Skin epidermis (tissue), 12 donors: ENCODE measurements at regions not wholly inside any gene's neighbourhood (a gene's known extent, or its start where the extent isn't known, plus 50 kb on each side); places are given as distances from the start of the nearest gene placed in this dataset.
A peak's percentile ranks its signal among the peaks of the same experiment; 100 is the strongest.

ENCODE experiments used
- H3K27ac ChIP-seq, 21 experiments: fragments of 200-600 bp; sonication (generic) in 11 of 21; one replicate each; pipeline ENCODE4 v1.5.0; 2020; ENCODE audit warnings: mild to moderate bottlenecking in 3 of 21, inconsistent platforms in 2 of 21, moderate library complexity in 2 of 21
- H3K4me3 ChIP-seq, 7 experiments: fragments of 200-600 bp; sonication (generic) in 2 of 7; one replicate each; pipeline ENCODE4 v1.5.0; 2020; ENCODE audit warnings: inconsistent platforms in 2 of 7, mild to moderate bottlenecking in 2 of 7, moderate library complexity in 1 of 7

- H3K27ac ChIP-seq: no peak overlapping the region
- H3K4me3 ChIP-seq: no peak overlapping the region
These were observed 587.0 kb upstream of the ADAMTS16 start for GRCh38 chr5:4553130-4553529.

GRCh38 chr5:4553978-4554377, 586.2 kb upstream of the ADAMTS16 start:
- no peak overlapping the region for H3K4me3 ChIP-seq
- no peak overlapping the region for H3K27ac ChIP-seq

GRCh38 chr5:4555725-4556285, 584.3 kb upstream of the ADAMTS16 start:
- Histone ChIP-seq H3K4me3 (no peak overlapping the region), H3K27ac (no peak overlapping the region)

GRCh38 chr5:4561403-4561802, 578.7 kb upstream of the ADAMTS16 start:
- Histone ChIP-seq H3K4me3 (no peak overlapping the region), H3K27ac (no peak overlapping the region)

- H3K4me3 ChIP-seq: no peak overlapping the region
- H3K27ac ChIP-seq: no peak overlapping the region
These were observed 576.7 kb upstream of the ADAMTS16 start for GRCh38 chr5:4563400-4563799.

GRCh38 chr5:4570047-4570995, 569.8 kb upstream of the ADAMTS16 start:
- H3K4me3 ChIP-seq: no peak overlapping the region
- H3K27ac ChIP-seq: no peak overlapping the region

GRCh38 chr5:4571248-4571948, 568.7 kb upstream of the ADAMTS16 start:
- H3K4me3 ChIP-seq: no peak overlapping the region
- H3K27ac ChIP-seq: no peak overlapping the region

GRCh38 chr5:4572311-4573100, 567.6 kb upstream of the ADAMTS16 start:
- Histone ChIP-seq H3K4me3 (no peak overlapping the region), H3K27ac (no peak overlapping the region)

- H3K27ac ChIP-seq: peak overlapping the region in 2 of 21 experiments; percentile 17 to 33
- H3K4me3 ChIP-seq: no peak overlapping the region
These were observed 564.5 kb upstream of the ADAMTS16 start for GRCh38 chr5:4575608-4576007.

- Histone ChIP-seq H3K27ac (peak overlapping the region in 2 of 21 experiments; percentile 17 to 50), H3K4me3 (no peak overlapping the region)
These were observed 563.9 kb upstream of the ADAMTS16 start for GRCh38 chr5:4576161-4576748.

GRCh38 chr5:4576908-4577307, 563.2 kb upstream of the ADAMTS16 start:
- no peak overlapping the region for H3K4me3 ChIP-seq
- H3K27ac ChIP-seq: peak overlapping the region in 1 of 21 experiments; percentile 50

GRCh38 chr5:4579679-4580078, 560.5 kb upstream of the ADAMTS16 start:
- H3K27ac ChIP-seq: no peak overlapping the region

GRCh38 chr5:4580772-4581171, 559.4 kb upstream of the ADAMTS16 start:
- H3K27ac ChIP-seq: no peak overlapping the region
- H3K4me3 ChIP-seq: no peak overlapping the region

More at GRCh38 chr5:4579679-4580078, 560.5 kb upstream of the ADAMTS16 start:
- H3K4me3 ChIP-seq: no peak overlapping the region

- Histone ChIP-seq H3K27ac (no peak overlapping the region), H3K4me3 (no peak overlapping the region)
These were observed 558.8 kb upstream of the ADAMTS16 start for GRCh38 chr5:4581289-4581688.

GRCh38 chr5:4584982-4585381, 555.1 kb upstream of the ADAMTS16 start:
- no peak overlapping the region for H3K27ac ChIP-seq
- no peak overlapping the region for H3K4me3 ChIP-seq

- H3K4me3 ChIP-seq: peak overlapping the region in 1 of 7 experiments; percentile 16
- no peak overlapping the region for H3K27ac ChIP-seq
These were observed 526.7 kb upstream of the ADAMTS16 start for GRCh38 chr5:4613440-4613839.

- H3K27ac ChIP-seq: no peak overlapping the region
These were observed 526.0 kb upstream of the ADAMTS16 start for GRCh38 chr5:4614088-4614487.

GRCh38 chr5:4615369-4615768, 524.8 kb upstream of the ADAMTS16 start:
- Histone ChIP-seq H3K4me3 (peak overlapping the region in 2 of 7 experiments; percentile 0 to 21), H3K27ac (peak overlapping the region in 1 of 21 experiments; percentile 66)

More at GRCh38 chr5:4614088-4614487, 526.0 kb upstream of the ADAMTS16 start:
- peak overlapping the region in 2 of 7 experiments; percentile 5 to 21 for H3K4me3 ChIP-seq

GRCh38 chr5:4625206-4625896, 514.8 kb upstream of the ADAMTS16 start:
- Histone ChIP-seq H3K27ac (no peak overlapping the region), H3K4me3 (no peak overlapping the region)
